KG1 (cell line): ENCODE measurements at regions not wholly inside any gene's neighbourhood (a gene's known extent, or its start where the extent isn't known, plus 50 kb on each side); places are given as distances from the start of the nearest gene placed in this dataset.

Experiments
- DNase-seq: peaks from one replicate; lab custom pipeline; 2025; lab: John Stamatoyannopoulos, UW

DNA sequence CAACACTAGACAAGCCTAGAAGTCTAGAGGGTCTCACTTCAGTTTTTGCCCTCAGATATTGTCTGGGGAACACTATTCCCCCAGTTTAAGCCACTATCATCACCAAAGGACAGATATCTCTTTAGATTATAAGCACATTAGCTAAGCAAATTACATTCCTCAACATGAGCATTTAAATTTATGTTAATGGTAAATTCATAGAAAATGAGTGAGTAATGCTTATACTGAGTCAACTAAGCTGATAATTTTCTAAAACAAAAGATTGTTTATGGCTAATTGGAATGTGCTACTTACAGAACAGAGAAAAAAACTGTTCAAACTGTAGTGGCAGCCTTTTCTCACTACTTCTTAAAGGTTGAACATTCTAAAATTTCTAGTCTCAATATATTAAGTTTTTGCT lies 290.2 kb downstream of the SLITRK1 start:
- DNase-seq, result no peak

DNA sequence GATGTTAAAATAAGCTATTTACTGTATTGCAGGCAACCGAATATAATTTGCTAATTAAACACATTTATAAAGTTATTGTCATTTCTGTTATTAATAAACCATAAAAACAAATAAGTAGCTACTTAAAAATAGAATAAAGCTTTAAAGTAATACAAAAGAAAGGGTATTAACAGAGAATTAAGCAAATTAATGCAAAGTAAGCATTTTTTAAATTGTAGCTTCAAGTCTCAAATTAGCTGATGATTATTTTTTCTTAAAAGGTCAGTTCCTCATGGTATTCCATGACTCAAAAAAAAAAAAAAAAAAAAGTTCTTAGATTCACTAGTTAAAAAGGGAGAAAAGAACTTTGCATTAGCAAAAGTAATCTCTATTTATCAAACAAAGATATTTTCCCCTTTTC lies 292.5 kb downstream of the SLITRK1 start:
- DNase-seq, result no peak

DNA sequence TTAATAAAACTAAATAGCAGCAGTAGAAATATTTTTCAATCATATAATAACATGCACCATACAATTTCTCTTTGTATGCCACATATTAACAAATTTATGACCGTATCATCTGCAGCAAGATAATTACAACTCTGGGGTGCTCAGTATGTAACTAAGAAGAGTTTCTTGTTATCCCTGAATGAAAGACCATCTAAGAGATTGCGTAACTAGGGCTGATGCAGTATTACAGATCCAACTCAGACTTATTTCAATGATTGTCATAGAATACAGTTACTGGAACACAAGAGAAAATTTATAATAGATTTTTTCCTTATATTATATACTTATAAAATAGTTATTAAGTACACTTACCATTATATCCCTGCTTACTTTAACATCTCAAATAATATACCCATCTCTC lies 305.1 kb downstream of the SLITRK1 start:
- DNase-seq, result no peak

DNA sequence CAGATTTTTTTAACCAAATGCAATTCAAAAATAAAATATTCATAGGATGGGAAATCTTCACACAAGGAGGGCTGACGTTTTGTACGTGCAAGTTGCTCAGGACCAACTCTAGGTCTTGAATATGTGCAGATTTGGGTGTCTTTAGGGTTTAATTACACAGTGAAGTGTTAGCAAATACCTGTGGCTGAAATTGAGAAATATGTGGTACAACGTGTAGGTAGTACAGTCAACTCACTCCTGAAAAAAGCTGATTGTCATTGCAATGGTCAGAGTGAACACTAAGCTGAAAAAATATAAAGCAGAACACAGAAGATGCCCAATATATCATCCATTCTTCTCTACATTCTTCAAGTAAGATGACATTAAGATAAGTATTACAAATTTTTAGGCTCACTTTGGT lies 314.3 kb downstream of the SLITRK1 start:
- DNase-seq, result no peak

DNA sequence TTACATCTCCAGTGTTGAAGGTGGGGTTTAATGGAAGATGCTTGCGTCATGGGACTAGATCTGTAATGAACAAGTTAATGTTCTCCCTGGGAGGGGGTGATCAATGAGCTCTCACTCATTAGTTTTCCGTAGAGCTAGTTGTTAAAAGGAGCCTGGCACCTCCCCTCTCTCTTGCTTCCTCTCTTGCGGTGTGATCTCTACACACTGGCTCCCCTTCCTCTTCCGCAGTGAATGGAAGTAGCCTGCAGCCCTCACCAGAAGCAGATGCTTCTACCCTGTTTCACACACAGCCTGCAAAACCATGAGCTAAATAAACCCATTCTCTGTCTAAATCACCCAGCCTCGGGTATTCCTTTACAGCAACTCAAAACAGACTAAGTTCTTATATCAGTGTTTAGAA lies 318.8 kb downstream of the SLITRK1 start:
- no peak for DNase-seq

DNA sequence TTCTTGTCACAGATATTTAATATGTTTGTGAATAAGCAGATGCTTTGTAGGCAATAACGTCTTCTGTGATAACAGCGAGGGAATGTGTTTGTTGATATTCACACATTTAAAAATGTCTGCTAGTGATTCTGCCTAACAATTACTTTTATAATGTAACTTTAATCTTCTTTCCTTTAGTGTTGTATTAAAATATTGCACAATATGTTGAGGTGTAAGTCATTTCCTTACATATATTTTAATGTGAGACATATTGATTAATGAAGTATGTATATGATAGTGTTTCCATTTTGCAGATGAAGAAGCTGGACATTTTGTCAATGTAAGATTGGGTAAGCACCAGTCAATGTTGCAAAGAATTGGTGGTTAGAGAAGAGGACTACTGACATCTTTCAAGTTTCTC lies 324.4 kb downstream of the SLITRK1 start:
- DNase-seq, result no peak

DNA sequence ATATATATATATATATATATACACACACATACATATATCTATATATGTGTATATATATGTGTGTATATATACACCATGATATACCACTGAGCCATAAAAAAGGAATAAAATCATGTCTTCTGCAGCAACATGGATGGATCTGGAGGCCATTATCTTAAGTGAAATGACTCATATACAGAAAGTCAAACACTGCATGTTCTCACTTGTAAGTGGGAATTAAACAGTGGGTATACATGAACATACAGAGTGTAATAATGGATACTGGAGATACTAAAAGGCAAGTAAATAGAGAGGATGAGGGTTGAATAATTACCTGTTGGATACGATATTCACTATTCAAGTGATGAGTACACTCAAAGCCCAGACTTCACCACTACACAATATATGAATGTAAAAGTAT lies 332.6 kb downstream of the SLITRK1 start:
- no peak for DNase-seq

DNA sequence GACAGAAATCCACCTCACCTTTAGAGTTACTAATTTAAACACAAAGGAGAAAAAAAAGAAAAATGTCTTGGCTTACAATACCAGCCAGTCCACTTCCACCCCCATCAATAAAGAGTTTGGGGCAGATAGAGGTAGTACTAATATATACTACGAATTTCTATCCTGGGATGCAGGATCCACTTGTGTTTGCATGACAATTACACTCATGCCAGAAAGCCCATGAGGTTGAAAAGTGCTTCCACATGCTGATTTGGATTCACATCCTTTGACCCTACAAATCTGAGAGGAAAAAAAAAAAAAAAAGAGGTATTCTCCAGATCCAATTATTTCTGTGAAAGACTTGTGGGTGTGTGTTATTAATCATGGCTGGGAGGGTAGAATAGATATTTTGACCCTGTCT lies 335.2 kb downstream of the SLITRK1 start:
- DNase-seq, result no peak

DNA sequence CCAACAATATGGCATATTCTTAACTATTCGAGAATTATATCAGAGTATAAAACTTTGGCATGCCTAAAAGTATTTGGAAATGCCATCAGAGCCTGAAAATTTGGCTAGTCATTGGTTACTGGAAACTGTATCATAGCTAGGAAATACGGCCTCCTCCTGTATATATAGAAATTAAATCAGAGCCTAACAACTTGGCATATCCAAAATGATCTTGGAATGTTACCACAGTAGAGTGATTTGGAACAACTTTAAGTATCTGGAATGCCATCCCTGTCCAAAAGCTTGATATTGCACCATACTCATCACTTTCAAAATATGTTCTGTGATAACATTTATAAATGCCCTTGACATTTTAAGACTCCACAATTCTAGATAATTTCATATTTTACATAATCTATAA lies 335.8 kb downstream of the SLITRK1 start:
- DNase-seq, result no peak

DNA sequence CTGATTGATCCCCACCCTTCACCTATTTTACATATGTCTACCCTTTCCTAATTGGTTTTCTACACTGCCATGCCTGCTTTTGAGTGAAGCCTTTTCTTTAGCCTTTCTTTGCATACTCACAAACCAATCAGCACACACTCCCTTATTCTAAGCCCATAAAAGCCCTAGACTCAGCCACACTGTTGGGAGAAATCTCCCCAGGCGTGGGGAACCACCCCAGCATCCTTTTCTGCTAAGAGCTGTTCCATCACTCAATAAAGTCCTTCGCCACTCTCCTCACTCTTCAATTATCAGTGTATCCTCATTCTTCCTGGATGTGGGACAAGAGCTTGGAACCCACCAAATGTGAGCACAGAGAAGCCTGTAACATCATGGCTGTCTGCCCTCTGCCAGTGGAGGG lies 343.6 kb downstream of the SLITRK1 start:
- DNase-seq, result no peak

DNA sequence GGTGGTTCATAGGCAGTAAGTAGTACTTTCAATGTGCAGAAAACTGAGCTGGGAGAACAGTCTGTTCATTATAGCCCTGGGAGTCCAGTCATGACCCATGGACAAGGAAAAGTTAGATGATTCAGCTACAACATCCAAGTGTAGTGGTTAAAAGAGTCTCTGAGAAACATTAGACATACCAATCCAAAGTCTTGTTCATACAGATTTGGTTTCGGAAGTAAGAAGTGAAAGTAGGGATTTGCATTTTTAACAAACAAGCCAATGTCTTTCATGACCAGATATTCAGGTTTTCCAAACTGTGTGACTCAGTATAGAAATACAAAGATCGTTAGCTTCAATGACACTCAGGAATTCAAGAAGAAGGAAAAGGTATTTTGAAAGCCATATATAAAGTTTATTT lies 345.3 kb downstream of the SLITRK1 start:
- DNase-seq, result no peak

DNA sequence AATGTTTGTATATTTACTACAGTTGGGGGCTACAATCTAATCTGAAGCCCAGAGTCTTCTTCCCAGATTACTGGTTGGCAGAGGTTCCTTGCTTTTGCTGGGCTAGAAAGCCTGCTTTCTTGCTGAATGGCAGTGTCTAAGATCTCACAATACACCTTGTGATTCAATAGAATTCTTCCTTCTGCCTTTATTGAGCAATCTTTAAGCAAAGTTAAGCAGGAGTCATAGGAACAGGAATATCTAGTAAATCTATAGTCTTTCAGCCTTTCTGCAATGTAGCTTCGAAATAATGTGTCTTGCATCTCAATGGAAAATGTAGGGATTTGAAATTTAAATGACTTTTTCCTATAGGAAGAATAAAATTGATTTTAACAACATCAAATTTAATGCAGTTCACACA lies 346.1 kb downstream of the SLITRK1 start:
- no peak for DNase-seq

DNA sequence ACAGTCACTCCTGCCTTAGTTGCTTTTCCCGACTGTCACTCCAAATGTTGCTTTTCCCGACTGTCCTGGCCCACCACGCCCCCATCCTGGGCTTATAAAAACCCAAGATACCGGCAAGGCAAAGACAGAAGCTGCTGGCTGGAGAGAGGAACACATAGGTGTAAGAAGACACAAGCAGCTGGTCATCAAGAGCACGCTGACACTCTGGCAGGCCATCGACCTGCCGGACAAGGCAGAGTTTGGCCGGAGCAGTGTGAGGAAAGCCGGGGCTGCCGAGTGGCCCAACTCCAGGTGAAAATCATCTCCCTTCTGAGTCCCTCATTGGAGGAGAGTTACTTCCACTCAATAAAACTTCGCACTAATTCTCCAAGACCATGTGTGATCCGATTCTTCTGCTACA lies 349.5 kb downstream of the SLITRK1 start:
- DNase-seq, result no peak

DNA sequence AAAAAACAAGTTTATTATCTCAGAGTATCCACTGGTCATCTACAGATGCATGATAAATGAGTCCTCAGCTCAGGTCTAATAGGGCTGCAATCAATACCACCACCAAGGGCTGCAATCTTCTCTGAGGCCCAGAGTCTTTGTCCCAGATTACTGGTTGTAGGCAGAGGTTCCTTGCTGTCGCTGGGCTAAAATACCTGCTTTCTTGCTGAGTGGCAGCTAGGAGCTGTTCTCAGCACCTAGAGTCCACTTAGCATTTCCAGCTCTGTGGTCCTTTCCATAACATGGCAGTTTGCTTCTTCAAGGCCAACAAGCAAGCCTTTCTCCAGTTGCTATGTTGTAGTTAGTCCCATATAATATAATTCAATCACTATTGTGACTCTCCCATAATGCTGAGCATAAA lies 351.3 kb downstream of the SLITRK1 start:
- no peak for DNase-seq

DNA sequence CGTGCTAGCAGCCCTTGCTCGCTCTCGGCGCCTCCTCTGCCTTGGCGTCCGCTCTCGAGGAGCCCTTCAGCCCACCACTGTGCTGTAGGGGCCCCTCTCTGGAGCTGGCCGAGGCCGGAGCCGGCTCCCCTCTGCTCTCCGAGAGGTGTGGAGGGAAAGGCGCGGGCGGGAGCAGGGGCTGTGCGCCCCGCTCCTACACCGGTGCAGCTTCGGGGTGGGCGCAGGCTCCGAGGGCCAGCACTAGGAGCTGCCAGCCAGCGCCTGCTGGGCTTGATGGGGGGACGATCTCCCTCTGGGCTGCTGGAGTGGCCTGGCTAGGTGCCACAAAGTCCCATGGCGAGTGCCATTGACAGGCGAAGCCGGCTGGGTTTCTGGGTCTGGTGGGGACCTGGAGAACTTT lies 365.5 kb downstream of the SLITRK1 start:
- DNase-seq, result no peak

DNA sequence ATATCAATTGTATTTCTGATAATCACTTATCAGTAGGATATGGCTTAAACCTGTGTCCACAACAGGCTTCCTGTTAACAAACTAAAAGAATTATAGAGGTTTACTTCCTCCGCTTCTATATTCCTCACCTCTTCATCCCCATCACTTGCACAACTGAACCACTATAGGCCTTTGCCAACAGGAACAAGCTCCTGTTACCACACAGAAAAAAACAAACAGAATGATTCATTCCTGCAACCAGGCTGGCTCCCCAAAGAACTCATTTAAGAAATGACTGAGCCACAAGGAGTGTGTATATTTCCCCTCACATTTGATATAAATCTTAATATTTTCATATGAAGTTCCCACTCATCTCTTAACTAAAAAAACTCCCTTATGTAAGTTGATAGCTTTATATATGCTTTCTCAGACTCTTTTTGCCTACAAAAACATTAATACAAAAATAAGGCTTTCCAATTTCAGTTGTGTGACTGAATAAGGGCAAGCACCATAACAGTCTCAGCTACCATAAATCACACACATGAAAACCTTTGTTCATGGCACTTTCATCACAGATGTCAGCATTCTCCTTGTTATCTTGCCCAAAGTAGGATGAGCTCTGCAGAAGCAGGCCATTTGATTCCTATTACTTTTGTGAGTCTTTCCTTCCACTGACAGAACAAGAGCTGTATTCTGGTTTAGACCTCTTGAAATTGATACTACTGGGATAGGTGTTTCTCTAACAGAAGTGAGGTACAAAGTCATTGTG lies 366.8 kb downstream of the SLITRK1 start:
- no peak for DNase-seq

DNA sequence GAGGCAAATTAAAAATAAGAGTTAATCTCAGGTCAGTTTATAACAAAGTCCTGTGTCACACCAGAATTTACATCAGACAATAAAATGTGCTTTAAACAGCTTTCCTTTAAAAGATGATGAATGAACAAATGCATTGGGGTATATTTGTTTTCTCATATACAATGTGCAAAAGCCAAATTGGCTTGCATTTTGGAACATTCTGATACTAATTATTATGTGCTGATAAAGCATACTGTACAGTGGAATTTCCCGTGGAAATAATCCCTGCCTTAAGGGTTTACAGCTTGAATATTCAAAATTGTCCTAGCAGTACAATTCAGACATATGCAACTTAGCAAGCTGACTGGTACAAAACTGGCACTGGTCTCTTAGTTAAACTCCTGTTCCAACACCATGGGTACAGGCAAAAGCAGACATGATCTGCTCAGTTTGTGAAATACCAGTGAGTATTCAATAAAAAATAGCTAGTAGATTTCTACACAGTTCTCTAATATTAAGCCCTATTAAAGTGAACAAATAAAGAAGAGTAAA lies 373.4 kb downstream of the SLITRK1 start:
- no peak for DNase-seq

DNA sequence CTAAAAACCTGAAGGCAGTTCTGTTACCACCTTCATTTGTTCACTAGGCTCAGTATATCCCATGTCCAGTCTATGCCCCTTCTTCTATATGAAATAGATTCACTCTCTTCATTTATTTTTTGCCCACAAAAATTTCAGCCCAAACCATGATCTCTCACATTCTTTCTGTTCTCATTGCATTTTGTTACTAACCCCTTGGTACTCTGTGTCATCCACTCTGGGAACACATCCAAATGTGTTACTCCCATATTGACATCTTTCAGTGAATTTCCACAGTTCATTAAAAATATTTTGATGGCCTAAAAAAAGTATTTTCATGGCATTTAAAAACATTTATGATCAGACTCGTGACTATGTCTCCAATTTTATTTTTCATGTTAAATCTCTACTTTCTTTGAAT lies 378.9 kb downstream of the SLITRK1 start:
- DNase-seq, result no peak

DNA sequence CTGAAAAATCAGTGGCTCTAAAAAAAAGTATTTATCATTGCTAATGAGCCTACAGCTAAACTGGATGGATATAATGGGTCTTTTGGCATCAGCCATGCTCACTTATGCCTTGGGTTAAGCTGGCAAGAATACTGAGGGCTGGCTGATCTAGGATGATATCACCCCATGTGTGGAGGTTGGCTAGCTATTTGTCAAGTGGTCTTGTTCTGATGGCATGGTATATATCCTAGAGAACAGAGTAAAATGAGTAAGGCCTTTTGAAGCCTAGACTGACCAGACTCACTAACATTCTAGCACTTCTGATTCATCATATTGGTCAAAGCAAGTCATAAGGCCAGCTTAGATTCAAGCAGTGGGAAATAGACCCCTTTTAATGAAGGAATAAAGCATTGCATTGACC lies 383.0 kb downstream of the SLITRK1 start:
- DNase-seq, result no peak

DNA sequence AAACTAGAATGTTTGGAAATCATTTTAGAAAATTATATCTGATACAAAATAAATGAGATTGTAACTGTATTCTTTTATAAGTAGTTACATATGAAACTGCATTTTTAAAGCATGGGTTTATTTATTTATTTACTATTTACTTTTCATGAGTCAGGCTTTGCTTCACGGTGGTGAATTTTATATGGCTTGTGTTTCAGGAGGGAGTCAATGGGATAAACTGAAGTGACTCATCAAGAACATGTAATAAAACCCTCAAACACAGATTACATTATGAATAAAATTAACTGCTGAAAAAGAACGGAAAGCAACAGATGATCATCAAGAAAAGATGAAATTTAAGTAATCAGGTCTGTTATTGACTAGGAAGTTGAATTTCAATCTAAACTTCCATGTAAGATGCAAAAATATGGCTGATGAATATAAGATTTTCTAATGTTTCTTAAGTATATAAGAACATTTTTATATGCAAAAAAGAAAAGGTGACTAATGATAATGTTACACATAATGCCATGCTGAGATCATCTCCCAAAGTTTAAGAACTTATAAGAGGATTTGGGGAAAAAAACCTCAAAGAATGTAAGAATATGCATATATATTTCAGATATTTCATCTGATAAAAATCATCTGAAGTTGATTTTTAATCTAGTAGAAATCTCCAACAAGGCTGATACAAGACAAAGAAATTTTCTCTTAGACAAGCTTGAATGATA lies 383.6 kb downstream of the SLITRK1 start:
- DNase-seq, result no peak

DNA sequence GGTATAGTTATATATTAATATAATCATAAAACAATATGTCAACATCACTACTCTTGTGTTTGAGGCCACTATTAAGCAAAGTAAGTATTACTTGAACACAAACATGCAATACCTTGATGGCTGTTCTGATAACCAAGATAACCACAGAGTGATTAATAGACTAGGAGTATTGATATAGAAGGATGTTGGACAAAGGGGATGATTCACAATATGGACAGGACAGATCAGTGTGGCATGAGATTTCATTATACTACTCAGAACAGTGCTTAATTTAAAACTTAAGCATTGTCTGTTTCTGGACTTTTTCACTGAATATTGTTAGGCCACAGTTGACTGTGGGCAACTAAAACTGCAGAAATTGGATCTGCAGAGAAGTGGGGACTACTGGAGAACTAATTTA lies 384.2 kb downstream of the SLITRK1 start:
- DNase-seq, result no peak

DNA sequence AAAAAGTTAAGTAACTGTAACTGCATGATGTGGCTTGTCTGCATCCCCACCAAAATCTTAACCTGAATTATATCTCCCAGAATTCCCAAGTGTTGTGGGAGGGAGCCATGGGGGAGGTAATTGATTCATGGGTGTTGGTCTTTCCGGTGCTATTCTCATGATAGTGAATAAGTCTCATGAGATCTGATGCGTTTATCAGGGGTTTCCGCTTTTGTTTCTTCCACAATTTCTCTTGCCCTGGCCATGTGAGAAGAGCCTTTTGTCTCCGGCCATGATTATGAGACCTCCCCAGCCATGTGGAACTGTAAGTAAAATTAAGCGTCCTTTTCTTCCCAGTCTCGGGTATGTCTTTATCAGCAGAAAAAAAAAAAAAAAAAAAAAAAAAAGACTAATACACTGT lies 385.8 kb downstream of the SLITRK1 start:
- DNase-seq, result no peak

DNA sequence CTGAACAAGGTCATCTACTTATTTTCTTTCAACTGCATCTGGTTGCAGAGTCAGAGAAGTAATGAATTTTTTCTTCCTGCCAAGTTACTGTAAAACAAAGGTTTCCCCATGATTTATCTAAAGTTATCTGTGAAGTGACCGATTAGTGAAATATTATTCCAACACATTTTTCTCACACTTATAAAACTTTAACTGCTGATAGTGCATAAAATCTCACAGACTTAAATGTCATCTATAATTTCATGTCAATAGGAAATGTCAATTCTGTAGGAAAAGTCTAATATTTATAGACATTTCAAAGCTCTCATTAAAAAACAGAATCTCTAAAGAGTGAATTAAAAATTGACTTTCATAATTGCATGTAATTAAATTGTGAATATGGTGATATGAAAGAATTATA lies 397.2 kb downstream of the SLITRK1 start:
- no peak for DNase-seq

DNA sequence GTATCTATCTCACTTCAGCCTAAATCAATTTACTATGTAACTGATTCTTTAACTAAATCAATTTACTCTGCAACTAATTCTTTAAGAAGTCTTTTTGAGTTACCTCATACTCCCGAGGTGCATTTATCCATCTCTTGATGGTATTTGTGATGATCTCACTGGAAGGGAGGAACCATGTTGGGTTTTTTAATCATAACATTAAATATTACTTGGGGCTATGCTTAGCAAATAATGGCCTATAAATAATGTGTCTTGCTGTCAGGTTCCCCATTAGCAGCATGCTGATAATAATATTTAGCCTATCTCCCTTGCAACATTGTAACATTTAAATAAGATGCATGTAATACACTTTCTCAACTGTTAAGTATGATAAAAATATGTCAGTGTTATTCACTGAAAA lies 411.3 kb downstream of the SLITRK1 start:
- DNase-seq, result no peak
